BLaER1 treated with 17β-estradiol and CSF1 and Interleukin-3, amounts not matched to agents 10 nM and 100 nM (cell line): ENCODE measurements at regions not wholly inside any gene's neighbourhood (a gene's known extent, or its start where the extent isn't known, plus 50 kb on each side); places are given as distances from the start of the nearest gene placed in this dataset.
A peak's percentile ranks its signal among the peaks of the same experiment; 100 is the strongest.

Source experiments
- H3K27ac ChIP-seq, 11 experiments: shearing (Covaris generic); formaldehyde crosslinking; 2 replicates each; pipeline ENCODE4 v1.8.1; 2022
- H3K27me3 ChIP-seq, 11 experiments: shearing (Covaris generic); formaldehyde crosslinking; 2 replicates each; pipeline ENCODE4 v1.8.1; 2022
- H3K36me3 ChIP-seq, 11 experiments: shearing (Covaris generic); formaldehyde crosslinking; 2 replicates each; pipeline ENCODE4 v1.8.1; 2022
- H3K4me1 ChIP-seq, 10 experiments: shearing (Covaris generic); formaldehyde crosslinking; 2 replicates each; pipeline ENCODE4 v1.8.1; 2022
- H3K4me2 ChIP-seq, 11 experiments: shearing (Covaris generic); formaldehyde crosslinking; 2 replicates each; pipeline ENCODE4 v1.8.1; 2022
- H3K4me3 ChIP-seq, 10 experiments: shearing (Covaris generic); formaldehyde crosslinking; 2 replicates each; pipeline ENCODE4 v1.8.1; 2022
- H3K9ac ChIP-seq, 11 experiments: shearing (Covaris generic); formaldehyde crosslinking; 2 replicates each; pipeline ENCODE4 v1.8.1; 2022
- H3K9me3 ChIP-seq, 11 experiments: shearing (Covaris generic); formaldehyde crosslinking; replicated peaks in 1 of 11; 2 replicates each; pipeline ENCODE4 v1.8.1; 2022
- H4K20me1 ChIP-seq, 11 experiments: shearing (Covaris generic); formaldehyde crosslinking; 2 replicates each; pipeline ENCODE4 v1.8.1; 2022
- Cebpa-rat ChIP-seq, 11 experiments: shearing (Covaris generic); IDR thresholded peaks; 2 replicates each; pipeline ENCODE4 v1.8.1; 2022

- Histone ChIP-seq H3K27me3 (no peaks in the 10 kb centered on the region), H3K36me3 (peaks cover 14 to 50% (median 30%) of the 10 kb centered on the region in 11 experiments; a peak in 20 of 22 replicates), H3K4me2 (peak overlapping the region; percentile 7 to 82 (median 38); a peak in 19 of 22 replicates), H3K9ac (no peak overlapping the region), H3K9me3 (no peaks in the 10 kb centered on the region), H4K20me1 (peaks cover 7 to 99% (median 38%) of the 10 kb centered on the region in 11 experiments; a peak in 16 of 22 replicates), H3K4me1 (peaks cover 31 to 91% (median 61%) of the 10 kb centered on the region in 10 experiments), H3K4me3 (no peak overlapping the region), H3K27ac (peak overlapping the region in 5 of 11 experiments; percentile 21 to 57 (median 40); a peak in 7 of 22 replicates)
- TF ChIP-seq Cebpa-rat (IDR thresholded peaks at IDR 0.05): no peak
Observed at GRCh38 chr13:50114961-50115360, 99.7 kb downstream of the KCNRG start.

DNA sequence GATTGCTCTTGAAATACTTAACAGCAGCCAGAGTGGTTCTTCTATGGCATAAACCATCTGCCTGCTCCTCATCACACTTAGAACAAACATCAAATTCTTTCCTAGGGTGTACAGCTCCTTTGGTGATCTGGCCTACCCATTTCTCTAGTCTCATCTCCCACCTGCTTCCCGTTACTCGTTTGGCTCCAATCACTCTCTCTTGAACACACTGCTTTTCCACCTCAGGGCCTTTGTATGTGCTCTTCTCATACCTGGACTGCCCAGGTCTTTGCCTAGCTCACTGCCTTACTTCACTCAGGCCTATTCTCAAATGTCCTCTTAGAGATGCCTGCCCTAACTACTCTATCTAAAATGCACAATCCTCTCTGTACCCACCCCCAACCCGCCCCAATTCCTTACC is 100.5 kb downstream of the KCNRG start:
- Histone ChIP-seq H4K20me1 (peaks cover 3 to 99% (median 38%) of the 10 kb centered on the region in 11 experiments; a peak in 16 of 22 replicates), H3K36me3 (peaks cover 13 to 51% (median 31%) of the 10 kb centered on the region in 11 experiments; a peak in 20 of 22 replicates), H3K4me1 (peaks cover 28 to 91% (median 60%) of the 10 kb centered on the region in 10 experiments), H3K9ac (no peak overlapping the region), H3K27ac (peak overlapping the region in 7 of 11 experiments; percentile 18 to 57 (median 40); a peak in 7 of 22 replicates), H3K4me2 (peak overlapping the region; percentile 7 to 82 (median 38); a peak in 20 of 22 replicates), H3K27me3 (no peaks in the 10 kb centered on the region), H3K4me3 (no peak overlapping the region), H3K9me3 (no peaks in the 10 kb centered on the region)
- TF ChIP-seq Cebpa-rat (IDR thresholded peaks at IDR 0.05): no peak

DNA sequence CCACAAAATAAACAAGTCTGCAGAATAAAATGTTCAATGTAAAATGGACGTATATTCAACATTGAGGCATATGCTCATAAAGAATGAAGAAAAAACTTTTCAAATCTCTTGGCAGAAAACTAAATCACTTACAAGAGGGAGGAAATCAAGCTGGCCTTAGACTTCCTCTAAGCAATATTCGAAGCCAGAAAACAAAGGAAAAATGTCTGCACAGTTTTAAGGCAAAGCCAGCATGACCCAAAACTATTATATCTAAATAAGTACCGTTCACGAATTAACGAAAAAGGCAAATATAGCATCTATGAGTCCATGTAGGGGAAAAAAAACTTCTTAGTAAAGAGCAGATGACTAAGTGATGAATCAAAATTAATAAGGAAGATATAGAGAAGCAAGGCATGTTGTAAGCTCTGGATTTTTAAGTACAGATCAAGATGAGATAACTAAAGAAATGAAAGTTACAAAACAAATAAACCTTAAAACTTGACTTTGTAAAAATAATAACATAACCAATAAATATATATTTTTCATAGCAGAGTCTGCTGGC is 101.3 kb downstream of the KCNRG start:
- Histone ChIP-seq H3K4me2 (peak overlapping the region; percentile 51 to 82 (median 70); a peak in 21 of 22 replicates), H3K36me3 (peaks cover 19 to 51% (median 30%) of the 10 kb centered on the region in 11 experiments; a peak in 20 of 22 replicates), H3K27ac (peak overlapping the region; percentile 43 to 79 (median 69)), H4K20me1 (peaks cover 0 to 99% (median 35%) of the 10 kb centered on the region in 11 experiments; a peak in 16 of 22 replicates), H3K9ac (peak overlapping the region in 10 of 11 experiments; percentile 46 to 70 (median 64); a peak in 18 of 22 replicates), H3K4me3 (peak overlapping the region in 4 of 10 experiments; percentile 20 to 44 (median 35); a peak in 3 of 20 replicates), H3K27me3 (no peaks in the 10 kb centered on the region), H3K9me3 (no peaks in the 10 kb centered on the region), H3K4me1 (peaks cover 34 to 91% (median 62%) of the 10 kb centered on the region in 10 experiments)
- TF ChIP-seq Cebpa-rat (IDR thresholded peaks at IDR 0.05): no peak

DNA sequence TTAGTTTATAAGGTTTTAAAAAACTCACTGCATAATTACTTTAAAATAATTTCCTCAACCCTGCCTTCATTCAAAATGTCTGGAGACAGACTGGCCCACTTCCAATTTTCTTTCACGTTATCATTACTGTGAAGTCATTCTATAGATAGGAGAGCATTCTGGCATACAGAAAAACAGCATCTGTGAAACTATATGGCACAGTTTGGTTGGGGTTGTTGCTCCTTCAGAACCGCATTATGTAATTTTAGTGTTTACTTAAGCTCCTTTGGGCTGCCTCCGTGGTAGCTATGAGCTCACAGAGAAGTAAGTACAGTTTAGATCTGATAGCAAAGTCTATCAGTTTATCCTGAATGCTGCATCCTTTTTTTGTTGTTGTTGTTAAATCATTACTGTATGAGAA is 104.3 kb downstream of the KCNRG start:
- Histone ChIP-seq H3K9me3 (no peaks in the 10 kb centered on the region), H3K4me2 (peak overlapping the region in 10 of 11 experiments; percentile 5 to 52 (median 33); a peak in 15 of 22 replicates)

GRCh38 chr13:50122455-50122854 is 107.2 kb downstream of the KCNRG start:
- peaks cover 52 to 68% (median 58%) of the 10 kb centered on the region in 10 experiments for H3K4me1 ChIP-seq
- peaks cover 0 to 66% (median 22%) of the 10 kb centered on the region in 11 experiments; a peak in 16 of 22 replicates for H4K20me1 ChIP-seq
- peak overlapping the region; percentile 76 to 99 (median 92) for H3K4me2 ChIP-seq
- H3K4me3 ChIP-seq: peak overlapping the region; percentile 89 to 99 (median 96)
- H3K9ac ChIP-seq: peak overlapping the region; percentile 98 to 100 (median 99); a peak in 21 of 22 replicates
- peak overlapping the region; percentile 98 to 100 (median 99) for H3K27ac ChIP-seq
- H3K9me3 ChIP-seq: no peaks in the 10 kb centered on the region
- no peaks in the 10 kb centered on the region for H3K27me3 ChIP-seq
- no peak for TF ChIP-seq Cebpa-rat (IDR thresholded peaks at IDR 0.05)
- peaks cover 6 to 21% (median 11%) of the 10 kb centered on the region in 11 experiments; a peak in 14 of 22 replicates for H3K36me3 ChIP-seq

More for the DNA sequence above, 104.3 kb downstream of the KCNRG start:
- Histone ChIP-seq H3K9ac (peak overlapping the region in 1 of 11 experiments; percentile 34; a peak in 2 of 22 replicates), H3K27me3 (no peaks in the 10 kb centered on the region), H3K4me1 (peaks cover 55 to 85% (median 72%) of the 10 kb centered on the region in 10 experiments), H3K27ac (peak overlapping the region in 9 of 11 experiments; percentile 0 to 58 (median 19); a peak in 11 of 22 replicates), H3K36me3 (peaks cover 13 to 33% (median 15%) of the 10 kb centered on the region in 11 experiments; a peak in 15 of 22 replicates), H3K4me3 (no peak overlapping the region), H4K20me1 (peaks cover 0 to 94% (median 32%) of the 10 kb centered on the region in 11 experiments; a peak in 18 of 22 replicates)
- no peak for TF ChIP-seq Cebpa-rat (IDR thresholded peaks at IDR 0.05)

- peaks cover 57 to 70% (median 64%) of the 10 kb centered on the region in 10 experiments for H3K4me1 ChIP-seq
- peak overlapping the region; percentile 89 to 99 (median 96) for H3K4me3 ChIP-seq
- H3K9ac ChIP-seq: peak overlapping the region; percentile 98 to 100 (median 99)
- peak overlapping the region; percentile 98 to 100 (median 99); a peak in 21 of 22 replicates for H3K27ac ChIP-seq
- H3K9me3 ChIP-seq: no peaks in the 10 kb centered on the region
- H3K4me2 ChIP-seq: peak overlapping the region; percentile 76 to 99 (median 92)
- peaks cover 0 to 60% (median 22%) of the 10 kb centered on the region in 11 experiments; a peak in 16 of 22 replicates for H4K20me1 ChIP-seq
- peaks cover 6 to 21% (median 11%) of the 10 kb centered on the region in 11 experiments; a peak in 14 of 22 replicates for H3K36me3 ChIP-seq
- no peak for TF ChIP-seq Cebpa-rat (IDR thresholded peaks at IDR 0.05)
- peaks cover 0 to 5% (median 1%) of the 10 kb centered on the region in 11 experiments; a peak in 13 of 22 replicates for H3K27me3 ChIP-seq
Observed at GRCh38 chr13:50123002-50123401, 107.8 kb downstream of the KCNRG start.

- no peaks in the 10 kb centered on the region for H3K9me3 ChIP-seq
- H4K20me1 ChIP-seq: peaks cover 0 to 55% (median 19%) of the 10 kb centered on the region in 11 experiments; a peak in 16 of 22 replicates
- H3K27me3 ChIP-seq: peaks cover under 1 to 10% (median 6%) of the 10 kb centered on the region in 11 experiments
- peak overlapping the region; percentile 89 to 99 (median 96) for H3K4me3 ChIP-seq
- peaks cover 60 to 71% (median 66%) of the 10 kb centered on the region in 10 experiments for H3K4me1 ChIP-seq
- peak overlapping the region; percentile 98 to 100 (median 99) for H3K27ac ChIP-seq
- peak overlapping the region; percentile 76 to 99 (median 92) for H3K4me2 ChIP-seq
- TF ChIP-seq Cebpa-rat (IDR thresholded peaks at IDR 0.05): no peak
- H3K36me3 ChIP-seq: peaks cover 6 to 21% (median 11%) of the 10 kb centered on the region in 11 experiments; a peak in 14 of 22 replicates
- H3K9ac ChIP-seq: peak overlapping the region; percentile 98 to 100 (median 99)
Observed at GRCh38 chr13:50123515-50123861, 108.2 kb downstream of the KCNRG start.

- Histone ChIP-seq H4K20me1 (peaks cover 0 to 50% (median 19%) of the 10 kb centered on the region in 11 experiments; a peak in 16 of 22 replicates), H3K36me3 (peaks cover 6 to 21% (median 11%) of the 10 kb centered on the region in 11 experiments; a peak in 14 of 22 replicates), H3K9me3 (no peaks in the 10 kb centered on the region), H3K4me1 (peaks cover 61 to 72% (median 67%) of the 10 kb centered on the region in 10 experiments), H3K4me3 (peak overlapping the region; percentile 89 to 99 (median 96)), H3K4me2 (peak overlapping the region; percentile 76 to 99 (median 92)), H3K9ac (peak overlapping the region; percentile 98 to 100 (median 99)), H3K27ac (peak overlapping the region; percentile 98 to 100 (median 99)), H3K27me3 (peaks cover 6 to 15% (median 11%) of the 10 kb centered on the region in 11 experiments)
- TF ChIP-seq Cebpa-rat (IDR thresholded peaks at IDR 0.05): no peak
Observed at GRCh38 chr13:50123862-50124535, 108.8 kb downstream of the KCNRG start.
